Endothelial cell of umbilical vein (primary cell): ENCODE measurements at regions not wholly inside any gene's neighbourhood (a gene's known extent, or its start where the extent isn't known, plus 50 kb on each side); places are given as distances from the start of the nearest gene placed in this dataset.

Experiments
- BruUV-seq: library from RNA; stranded (reverse); fragments of 400-500 nt; replicated peaks from 2 replicates; lab custom pipeline; 2021; lab: Mats Ljungman, UMichigan
- CTCF ChIA-PET: fragments of 300-600, 350-600 bp; sonication (Branson Sonifier 250); formaldehyde crosslinking; loops from one replicate; lab custom pipeline; 2021; ENCODE audit warnings: antibody characterized with exemption, inconsistent platforms; lab: Charles Lee
- POLR2A ChIA-PET: fragments of 300-600, 350-600 bp; sonication (Branson Sonifier 250); formaldehyde crosslinking; loops from one replicate; lab custom pipeline; 2021; ENCODE audit warnings: antibody characterized with exemption, inconsistent platforms; lab: Charles Lee
- DNase-seq: peaks from one replicate; pipeline ENCODE4 v3.0.0-alpha.2; 2011; ENCODE audit warnings: low read depth, low spot score
- FAIRE-seq: peaks from 2 replicates; lab custom pipeline; 2011; peaks lifted over from hg19 to GRCh38; lab: Jason Lieb, UNC
- H2AFZ ChIP-seq: 2 replicates; pipeline ENCODE4 v1.6.0; 2012; ENCODE audit warnings: low read depth, low read length, control low read depth, inconsistent platforms
- H3K27ac ChIP-seq: 2 replicates; pipeline ENCODE4 v1.5.1; 2011; ENCODE audit warnings: low read depth, mild to moderate bottlenecking, control low read depth, low read length, moderate library complexity; ENCODE audit not compliant: insufficient read depth
- H3K27me3 ChIP-seq, 2 experiments: 2 replicates each; pipeline versions ENCODE4 v1.6.0 to v1.6.1; 2011; ENCODE audit warnings: low read length in 2 of 2, mixed read lengths in 1 of 2; ENCODE audit not compliant: control insufficient read depth in 2 of 2, insufficient read depth in 2 of 2
- H3K36me3 ChIP-seq, 2 experiments: 2 replicates in 1 of 2; 3 replicates in 1 of 2; pipeline ENCODE4 v1.5.1; 2011; ENCODE audit warnings: low read length in 2 of 2, mild to moderate bottlenecking in 1 of 2, moderate library complexity in 1 of 2; ENCODE audit not compliant: control insufficient read depth in 2 of 2, insufficient read depth in 2 of 2; ENCODE audit errors: extremely low read depth in 1 of 2
- H3K4me1 ChIP-seq: 3 replicates; pipeline ENCODE4 v1.5.1; 2011; ENCODE audit warnings: mild to moderate bottlenecking, low read length; ENCODE audit not compliant: control insufficient read depth, insufficient read depth; ENCODE audit errors: extremely low read depth
- H3K4me2 ChIP-seq: 2 replicates; pipeline ENCODE4 v1.6.1; 2011; ENCODE audit warnings: low read length, control low read depth, mixed read lengths; ENCODE audit not compliant: insufficient read depth
- H3K4me3 ChIP-seq, 3 experiments: fragments of 200-600 bp in 1 of 3; sonication (generic), shearing (Covaris generic) in 1 of 3; replicated peaks in 1 of 3; 2 replicates each; pipeline ENCODE4 v1.5.1; 2011 to 2016; ENCODE audit warnings: control low read depth in 3 of 3, low read length in 3 of 3, mild to moderate bottlenecking in 2 of 3, inconsistent platforms in 1 of 3, low read depth in 1 of 3, moderate library complexity in 1 of 3; ENCODE audit not compliant: insufficient read depth in 1 of 3
- H3K79me2 ChIP-seq: 2 replicates; pipeline ENCODE4 v1.6.0; 2012; ENCODE audit warnings: low read length, inconsistent platforms; ENCODE audit not compliant: control insufficient read depth, insufficient read depth
- H3K9ac ChIP-seq: replicated peaks from 2 replicates; pipeline ENCODE3; 2011; ENCODE audit warnings: low read length, control low read depth; ENCODE audit not compliant: insufficient read depth; ENCODE audit errors: extremely low read depth
- H3K9me1 ChIP-seq: replicated peaks from 3 replicates; pipeline ENCODE4 v1.6.0; 2011; ENCODE audit warnings: mild to moderate bottlenecking, low read length; ENCODE audit not compliant: control insufficient read depth, insufficient read depth; ENCODE audit errors: extremely low read depth
- H3K9me3 ChIP-seq: replicated peaks from 2 replicates; pipeline ENCODE4 v1.5.1; 2012; ENCODE audit warnings: low read length, inconsistent platforms; ENCODE audit not compliant: control insufficient read depth, insufficient read depth
- H4K20me1 ChIP-seq: replicated peaks from 2 replicates; pipeline ENCODE3; 2011; ENCODE audit warnings: mild to moderate bottlenecking, low read length; ENCODE audit not compliant: control insufficient read depth, insufficient read depth; ENCODE audit errors: extremely low read depth
- GATA2 ChIP-seq: IDR thresholded peaks from 2 replicates; pipeline ENCODE4 v1.7.0; 2011; ENCODE audit warnings: low read depth, mild to moderate bottlenecking, moderate library complexity, mixed read lengths, low read length; ENCODE audit not compliant: insufficient read length, insufficient read depth
- JUN ChIP-seq: IDR thresholded peaks from 2 replicates; pipeline ENCODE4 v1.6.1; 2011; ENCODE audit warnings: borderline replicate concordance, low read depth; ENCODE audit not compliant: insufficient read length, insufficient read depth
- MYC ChIP-seq: IDR thresholded peaks from one replicate; pipeline ENCODE4 v1.6.1; 2011; ENCODE audit warnings: mild to moderate bottlenecking, low read depth, low read length
- POLR2A ChIP-seq: IDR thresholded peaks from 2 replicates; pipeline ENCODE4 v1.6.1; 2012; ENCODE audit warnings: low read depth, mild to moderate bottlenecking, control low read depth, low read length
- POLR2AphosphoS5 ChIP-seq: IDR thresholded peaks from 2 replicates; pipeline ENCODE4 v1.6.1; 2012; ENCODE audit warnings: low read depth, mild to moderate bottlenecking, control low read depth, low read length, moderate library complexity; ENCODE audit not compliant: insufficient read depth
- dilution Hi-C: fragments of 300-500 bp; cut with MboI; formaldehyde crosslinking; loops from one replicate; pipeline ENCODE4 v1.15.0; 2019; ENCODE audit warnings: low sequenced_read_pairs; ENCODE audit not compliant: extremely low pct_ligation_motif_present
- intact Hi-C: fragments of 100-400 bp; cut with micrococcal nuclease; formaldehyde crosslinking; loops from one replicate; pipeline ENCODE4 v1.10.0; 2022
- TF ChIP-seq, protein P1 (sequence below), 2 donors: IDR thresholded peaks; 1 replicate in 1 of 2; 2 replicates in 1 of 2; pipeline ENCODE4 v1.5.1; 2011; ENCODE audit warnings: low read length in 2 of 2, mild to moderate bottlenecking in 2 of 2, moderate library complexity in 2 of 2, control low read depth in 1 of 2, inconsistent platforms in 1 of 2, low read depth in 1 of 2; ENCODE audit not compliant: insufficient read depth in 1 of 2; ENCODE audit errors: extremely low read depth in 1 of 2

DNA sequence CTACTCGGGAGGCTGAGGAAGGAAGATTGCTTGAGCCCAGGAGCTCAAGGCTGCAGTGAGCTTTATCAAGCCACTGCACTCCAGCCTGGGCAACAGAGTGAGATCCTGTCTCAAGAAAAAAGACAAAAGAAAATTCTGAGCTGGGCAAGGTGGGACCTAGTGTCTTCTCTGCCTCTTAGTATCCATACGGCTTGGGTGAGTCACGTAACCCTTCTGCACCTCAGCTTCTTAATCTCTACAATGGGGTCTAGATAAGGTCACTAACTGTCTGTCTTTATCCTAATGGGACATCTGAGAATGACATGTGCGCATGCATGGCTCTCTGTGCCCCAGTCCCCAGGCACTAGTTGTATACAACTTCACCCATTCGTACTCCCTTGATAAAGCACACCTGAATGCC is 53.4 kb upstream of the TLK1 start:
- dilution Hi-C loops (no loop called here), intact Hi-C loops (no loop called here)
- Histone ChIP-seq H3K4me2 (no peak overlapping the region), H4K20me1 (no peaks in the 10 kb centered on the region), H3K36me3 (no peaks in the 10 kb centered on the region), H3K79me2 (no peaks in the 10 kb centered on the region), H2AFZ (no peak overlapping the region), H3K27me3 (peaks cover 4 to 8% of the 10 kb centered on the region in 2 experiments), H3K9ac (no peak overlapping the region), H3K9me3 (no peaks in the 10 kb centered on the region), H3K4me1 (no peaks in the 10 kb centered on the region), H3K4me3 (no peak overlapping the region), H3K9me1 (no peaks in the 10 kb centered on the region), H3K27ac (no peak overlapping the region)
- POLR2A ChIA-PET, result no interaction called here
- CTCF ChIA-PET, result interaction anchor here (0.7 to 0.9 kb wide), 2 partner anchors 15 to 202 kb away, joined by 3 to 4 read pairs; no protein-coding TSS in a partner anchor
- BruUV-seq, result no TSS peak
- DNase-seq (no peak), FAIRE-seq (no peak)
- no peak for TF ChIP-seq JUN
- TF ChIP-seq GATA2, result no peak
- TF ChIP-seq MYC, result no peak
- TF ChIP-seq POLR2A, result no peak

DNA sequence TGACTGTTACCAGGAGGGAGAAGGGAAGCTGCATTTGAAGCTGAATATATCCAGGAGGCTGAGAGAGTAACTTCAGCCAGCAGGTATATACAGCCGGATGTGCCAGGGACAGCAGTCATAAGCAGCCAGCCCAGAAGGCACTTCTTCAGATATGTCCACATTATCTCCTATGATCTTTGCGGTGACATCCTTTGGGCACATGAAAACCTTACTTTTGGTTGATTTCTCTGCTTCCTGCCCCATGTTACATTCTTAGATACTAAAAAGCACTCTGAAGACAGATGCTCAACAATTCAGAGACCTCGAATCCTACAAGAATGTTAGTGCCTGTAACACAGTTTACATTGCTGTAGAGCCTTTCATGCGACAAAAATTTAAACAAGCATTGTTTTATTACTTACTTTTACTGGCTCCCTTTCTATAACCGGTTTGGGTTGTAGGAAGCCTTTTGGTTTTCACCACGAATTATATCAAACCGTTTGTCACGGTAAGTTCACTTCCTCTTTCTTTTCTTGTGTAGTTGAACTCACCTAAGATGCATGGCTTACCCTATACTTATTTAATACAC is 50.3 kb upstream of the TLK1 start:
- no peak overlapping the region for H2AFZ ChIP-seq
- no peaks in the 10 kb centered on the region for H4K20me1 ChIP-seq
- no peak overlapping the region for H3K4me3 ChIP-seq
- H3K79me2 ChIP-seq, result no peaks in the 10 kb centered on the region
- intact Hi-C loops, result no loop called here
- H3K4me2 ChIP-seq, result no peak overlapping the region
- no peak overlapping the region for H3K27ac ChIP-seq
- H3K9me3 ChIP-seq, result no peaks in the 10 kb centered on the region
- DNase-seq, result no peak
- TF ChIP-seq GATA2, result no peak
- TF ChIP-seq, protein P1, sequence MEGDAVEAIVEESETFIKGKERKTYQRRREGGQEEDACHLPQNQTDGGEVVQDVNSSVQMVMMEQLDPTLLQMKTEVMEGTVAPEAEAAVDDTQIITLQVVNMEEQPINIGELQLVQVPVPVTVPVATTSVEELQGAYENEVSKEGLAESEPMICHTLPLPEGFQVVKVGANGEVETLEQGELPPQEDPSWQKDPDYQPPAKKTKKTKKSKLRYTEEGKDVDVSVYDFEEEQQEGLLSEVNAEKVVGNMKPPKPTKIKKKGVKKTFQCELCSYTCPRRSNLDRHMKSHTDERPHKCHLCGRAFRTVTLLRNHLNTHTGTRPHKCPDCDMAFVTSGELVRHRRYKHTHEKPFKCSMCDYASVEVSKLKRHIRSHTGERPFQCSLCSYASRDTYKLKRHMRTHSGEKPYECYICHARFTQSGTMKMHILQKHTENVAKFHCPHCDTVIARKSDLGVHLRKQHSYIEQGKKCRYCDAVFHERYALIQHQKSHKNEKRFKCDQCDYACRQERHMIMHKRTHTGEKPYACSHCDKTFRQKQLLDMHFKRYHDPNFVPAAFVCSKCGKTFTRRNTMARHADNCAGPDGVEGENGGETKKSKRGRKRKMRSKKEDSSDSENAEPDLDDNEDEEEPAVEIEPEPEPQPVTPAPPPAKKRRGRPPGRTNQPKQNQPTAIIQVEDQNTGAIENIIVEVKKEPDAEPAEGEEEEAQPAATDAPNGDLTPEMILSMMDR (IDR thresholded peaks at IDR 0.05; ENCODE audit: extremely low read depth in 1 of 2, insufficient read depth in 1 of 2, low read depth in 1 of 2, low read length in 2 of 2), result no peak
- TF ChIP-seq MYC, result no peak
- TF ChIP-seq POLR2AphosphoS5, result no peak
- no peaks in the 10 kb centered on the region for H3K4me1 ChIP-seq
- no TSS peak for BruUV-seq
- ChIA-PET POLR2A (no interaction called here), CTCF (no interaction called here)
- FAIRE-seq, result no peak
- H3K36me3 ChIP-seq, result no peaks in the 10 kb centered on the region
- H3K9me1 ChIP-seq, result no peaks in the 10 kb centered on the region
- peaks cover 4 to 20% of the 10 kb centered on the region in 2 experiments for H3K27me3 ChIP-seq
- H3K9ac ChIP-seq, result no peak overlapping the region
- dilution Hi-C loops, result no loop called here
